ENCODE measurements at regions not wholly inside any gene's neighbourhood (a gene's known extent, or its start where the extent isn't known, plus 50 kb on each side); places are given as distances from the start of the nearest gene placed in this dataset.

DNA sequence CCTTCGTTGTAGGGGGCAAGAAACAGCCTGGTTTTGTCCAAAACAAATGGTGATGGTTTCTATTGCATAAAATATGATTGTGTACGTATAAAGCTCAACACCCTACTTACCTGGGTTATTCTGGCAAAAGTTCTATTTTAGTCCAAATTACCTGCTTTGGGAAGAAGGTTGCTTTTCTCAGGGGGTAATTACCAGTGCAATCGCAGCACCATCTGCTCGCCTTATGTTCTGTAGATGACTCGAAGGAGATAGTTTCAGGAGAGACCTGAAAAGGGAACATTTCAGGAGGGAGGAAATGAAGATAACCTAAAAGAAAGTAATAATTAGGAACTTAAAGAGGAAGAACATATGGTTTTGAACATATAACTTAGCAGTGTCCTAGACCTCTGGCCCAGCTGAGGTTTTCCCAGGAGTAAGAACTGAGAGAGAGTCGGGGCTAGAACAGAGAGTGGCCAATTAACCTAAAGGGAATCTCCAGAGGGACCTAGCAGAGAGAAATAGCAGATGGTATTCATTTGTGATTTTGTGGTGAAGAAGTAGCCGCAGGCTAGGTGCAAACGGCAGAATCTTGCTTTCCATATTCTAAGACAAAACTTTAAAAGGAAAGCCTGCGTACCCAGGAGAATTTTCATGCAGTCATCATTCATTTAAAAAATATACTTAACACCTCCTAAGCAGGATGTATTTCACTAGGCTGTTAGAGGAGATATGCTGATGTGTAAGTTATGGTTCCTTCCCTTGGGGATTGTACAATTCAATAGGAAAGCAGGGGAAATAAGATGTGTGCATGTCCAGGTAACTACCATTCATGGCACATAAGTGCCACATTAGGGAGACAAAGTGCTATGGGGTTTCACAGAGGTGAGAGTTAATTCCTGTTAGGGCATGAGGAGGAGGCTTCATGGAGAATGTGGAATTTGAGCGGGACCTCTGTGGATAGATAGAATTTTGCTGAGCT, 113.0 kb upstream of the SLC10A2 start:
- DNase-seq = no peak

DNA sequence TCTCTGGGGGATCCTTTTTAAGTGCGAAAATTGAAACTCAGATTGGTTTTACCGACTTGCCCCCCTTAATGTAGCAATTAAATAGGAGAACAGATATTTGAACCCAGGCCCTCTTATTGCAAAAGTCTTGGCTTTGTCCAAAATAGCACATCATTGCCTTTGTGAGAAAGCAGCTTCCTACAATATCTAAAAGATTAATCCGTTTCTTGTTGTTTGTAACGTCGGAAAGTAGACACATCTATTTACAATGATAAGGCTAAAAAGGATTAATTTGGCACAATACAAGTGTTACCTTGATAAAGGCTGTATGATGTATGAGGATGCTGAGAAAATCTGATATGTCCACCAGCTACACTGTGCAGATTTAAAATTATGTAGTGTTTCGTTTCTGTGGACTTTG, 108.7 kb upstream of the SLC10A2 start:
- no peak for DNase-seq

GRCh38 chr13:103168901-103169508, 102.8 kb upstream of the SLC10A2 start:
- no peak for DNase-seq

- DNase-seq = no peak
These were observed 98.0 kb upstream of the SLC10A2 start for GRCh38 chr13:103164251-103164650.

DNA sequence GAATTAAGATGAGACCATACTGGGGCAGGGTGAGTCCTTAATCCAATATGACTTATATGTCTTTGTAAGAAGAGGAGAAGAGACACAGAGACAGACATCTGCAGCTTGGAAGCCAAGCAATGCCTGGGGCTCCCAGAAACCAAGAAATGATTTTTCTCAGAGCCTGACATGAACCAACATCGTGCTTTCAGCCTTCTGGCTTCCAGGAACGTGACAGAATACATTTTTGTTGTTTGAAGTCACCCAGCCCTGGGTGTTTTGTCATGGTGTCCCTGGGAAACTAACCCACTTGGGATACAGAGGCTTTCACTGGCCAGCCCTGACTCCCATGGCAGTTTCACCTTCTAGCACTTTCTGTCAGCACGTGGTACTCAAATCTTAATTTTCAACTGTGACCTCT, 95.3 kb upstream of the SLC10A2 start:
- no peak for DNase-seq

DNA sequence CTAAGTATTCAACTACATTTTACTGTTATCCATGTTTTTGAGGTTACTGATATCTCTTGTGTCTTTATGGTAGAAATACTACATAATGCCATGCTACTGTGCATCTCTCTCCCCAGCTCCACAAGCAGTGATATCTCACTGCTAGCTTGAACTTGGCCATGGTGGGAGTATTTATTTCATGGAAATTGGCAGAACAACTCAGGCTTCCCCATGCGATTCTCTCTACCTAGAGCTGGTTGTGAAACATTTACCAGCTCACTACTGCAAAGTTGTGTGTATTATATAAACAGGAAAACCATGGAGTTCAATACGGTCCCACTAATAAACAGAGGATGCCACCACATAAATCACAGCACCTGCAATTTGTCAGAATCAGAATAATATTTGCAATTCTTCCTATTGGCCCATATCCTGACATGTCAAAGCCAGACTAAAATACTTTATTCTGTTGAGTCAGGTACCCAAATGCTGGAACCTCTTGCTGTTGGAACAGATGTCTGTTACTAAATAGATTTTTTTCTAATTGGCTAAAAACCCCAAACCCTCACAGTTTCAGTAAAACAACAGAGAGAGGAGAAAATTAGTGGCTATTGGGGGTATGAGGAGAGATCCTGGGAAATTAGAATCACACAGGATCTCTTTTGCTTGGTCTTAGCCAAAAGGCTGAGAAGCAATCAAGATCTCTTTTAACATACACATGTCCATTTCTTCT, 91.4 kb upstream of the SLC10A2 start:
- DNase-seq = no peak

DNA sequence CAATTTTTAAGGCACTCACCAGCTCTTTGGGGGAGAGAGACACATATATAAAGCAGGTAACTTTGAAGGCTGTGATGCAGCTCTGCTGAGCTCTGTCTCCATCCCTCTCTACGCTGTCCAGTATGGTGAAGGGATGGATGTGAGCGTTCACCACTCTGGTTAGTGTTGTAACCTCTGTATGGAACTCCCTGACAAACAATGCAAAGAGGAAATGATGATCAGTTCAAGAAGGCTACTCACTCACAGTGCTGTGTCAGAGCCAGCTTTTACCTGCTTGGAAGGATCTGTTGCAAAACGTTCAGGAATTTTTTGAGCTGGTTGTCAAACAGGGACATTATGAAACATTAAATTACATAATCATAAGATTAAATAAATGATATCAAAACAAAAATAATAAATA, 90.8 kb upstream of the SLC10A2 start:
- DNase-seq = no peak

DNA sequence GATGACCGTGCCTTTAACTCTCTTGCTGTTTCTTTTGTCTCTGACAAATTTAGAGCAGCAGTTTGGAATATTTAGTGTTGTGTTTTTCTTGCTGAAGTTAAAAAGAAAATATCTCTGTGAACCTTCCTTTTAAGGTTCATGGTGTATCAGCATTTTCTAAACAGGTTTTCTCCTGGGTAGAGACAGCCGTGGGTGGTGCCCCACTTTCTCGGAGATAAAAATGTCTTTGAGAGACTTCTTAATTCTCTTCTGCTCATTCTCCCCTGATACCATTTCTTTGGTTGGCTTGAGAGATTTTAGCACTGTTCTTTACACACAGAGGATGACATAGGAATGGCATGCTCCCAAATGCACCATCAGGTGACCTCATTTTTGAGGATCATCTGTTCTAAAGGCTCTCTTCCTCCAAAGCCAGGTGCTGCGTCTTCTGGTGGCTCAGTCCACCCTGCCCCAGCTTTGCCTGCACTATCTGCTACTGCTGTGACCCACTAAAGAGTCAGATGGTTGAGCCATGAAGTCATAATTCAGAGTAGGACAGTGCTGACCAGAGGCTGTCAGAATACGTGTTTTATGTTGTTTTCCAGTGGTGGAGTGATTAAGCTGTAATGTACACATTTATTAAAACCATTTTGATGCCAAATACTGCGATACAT, 90.3 kb upstream of the SLC10A2 start:
- no peak for DNase-seq

DNA sequence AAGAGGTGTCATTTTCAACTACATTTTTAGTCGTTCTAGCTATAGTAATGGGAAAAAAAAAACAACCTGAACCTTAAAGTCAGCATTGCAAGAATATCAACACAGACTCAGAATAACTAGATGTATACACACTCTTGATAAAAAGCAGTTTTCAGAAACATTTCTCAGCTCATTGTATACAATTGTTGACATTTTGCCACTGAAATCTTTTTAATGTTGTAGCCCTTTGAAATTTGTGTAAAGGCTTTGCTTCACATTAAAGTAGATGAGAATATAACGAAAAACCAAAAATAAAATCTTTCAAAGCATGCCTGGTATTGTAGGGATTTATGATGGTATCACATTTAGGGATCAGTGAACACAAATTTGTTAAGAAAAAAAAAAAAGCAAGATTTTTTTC, 87.2 kb upstream of the SLC10A2 start:
- no peak for DNase-seq

DNA sequence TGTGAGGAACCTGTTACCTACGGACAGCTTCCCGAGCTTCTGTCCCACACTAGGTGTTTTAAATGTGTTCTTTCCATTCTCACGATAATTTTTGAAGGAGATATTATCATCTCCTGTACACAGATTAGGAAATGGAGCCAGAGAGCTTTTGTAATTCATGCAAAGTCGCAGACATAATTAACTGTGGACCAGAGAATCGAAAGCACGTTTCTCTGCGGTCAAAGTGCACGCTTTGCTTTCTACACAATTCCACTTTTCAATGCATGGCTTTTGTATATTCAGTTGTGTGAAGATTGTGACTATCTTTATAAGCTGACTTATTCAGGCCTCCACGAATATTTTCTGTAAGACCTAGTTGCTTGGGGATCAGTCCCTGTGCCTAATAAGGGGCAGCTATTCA, 81.7 kb upstream of the SLC10A2 start:
- no peak for DNase-seq

- no peak for DNase-seq
These were observed 79.2 kb upstream of the SLC10A2 start for GRCh38 chr13:103145442-103145841.

DNA sequence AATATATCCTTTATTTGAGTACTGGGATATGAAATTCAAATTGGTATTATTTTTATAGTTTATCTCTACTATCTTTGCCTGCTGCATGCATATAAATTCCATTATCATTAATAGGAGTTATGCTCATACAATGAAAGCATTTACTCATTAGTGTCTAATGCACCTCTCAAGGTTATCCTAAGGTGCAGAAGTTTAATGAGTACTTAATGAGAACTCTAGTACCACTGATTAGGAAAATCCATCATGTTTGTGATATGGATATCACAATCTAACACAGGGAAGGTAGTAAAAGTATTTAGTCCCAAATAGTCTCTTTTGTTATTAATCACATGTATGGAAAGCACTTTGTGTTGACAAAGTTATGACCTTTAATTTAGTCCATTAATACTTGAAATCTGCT, 77.2 kb upstream of the SLC10A2 start:
- no peak for DNase-seq

GRCh38 chr13:103142151-103142550, 75.9 kb upstream of the SLC10A2 start:
- DNase-seq = no peak

- DNase-seq = no peak
These were observed 73.9 kb upstream of the SLC10A2 start for GRCh38 chr13:103140001-103140671.

DNA sequence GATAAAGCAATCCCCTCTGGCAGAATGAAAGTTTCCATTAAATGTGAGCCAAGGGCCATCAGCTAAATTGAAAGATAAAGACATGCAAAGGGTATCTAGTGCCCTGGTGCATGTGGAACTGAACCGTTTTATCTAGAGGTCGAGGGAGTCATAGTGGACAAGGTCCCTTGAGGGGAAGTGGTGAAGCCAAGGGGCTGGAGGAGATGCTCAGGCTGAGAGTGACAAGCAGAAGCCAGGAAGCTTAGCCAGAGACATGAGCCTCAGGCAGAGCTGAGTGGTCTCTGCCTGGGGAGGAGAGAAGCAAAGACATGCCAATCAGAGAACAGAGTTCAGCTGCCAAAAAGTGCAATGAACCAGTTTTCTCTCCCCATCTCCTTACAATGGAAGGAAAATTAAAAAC, 68.1 kb upstream of the SLC10A2 start:
- no peak for DNase-seq

DNA sequence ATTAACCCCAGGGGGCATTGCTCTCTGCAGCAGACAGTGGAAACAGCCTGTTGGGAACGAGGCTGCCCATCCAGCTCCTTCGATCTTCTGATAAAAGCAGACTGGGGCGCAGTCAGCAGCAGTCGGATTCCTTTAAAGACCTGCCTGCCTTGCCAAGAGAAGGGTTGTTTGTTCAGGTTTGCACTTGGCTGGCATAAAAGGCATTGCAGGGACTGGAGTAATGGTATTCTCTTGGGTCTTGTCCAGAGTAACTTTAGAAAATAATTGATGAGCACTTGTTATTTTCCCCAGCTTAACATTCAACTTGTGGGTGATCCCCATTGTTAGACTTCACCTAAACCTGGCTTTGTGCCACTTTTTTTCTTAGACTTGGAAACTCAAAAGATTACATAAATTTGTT, 67.3 kb upstream of the SLC10A2 start:
- no peak for DNase-seq

GRCh38 chr13:103130681-103131210, 64.5 kb upstream of the SLC10A2 start:
- DNase-seq = no peak

DNA sequence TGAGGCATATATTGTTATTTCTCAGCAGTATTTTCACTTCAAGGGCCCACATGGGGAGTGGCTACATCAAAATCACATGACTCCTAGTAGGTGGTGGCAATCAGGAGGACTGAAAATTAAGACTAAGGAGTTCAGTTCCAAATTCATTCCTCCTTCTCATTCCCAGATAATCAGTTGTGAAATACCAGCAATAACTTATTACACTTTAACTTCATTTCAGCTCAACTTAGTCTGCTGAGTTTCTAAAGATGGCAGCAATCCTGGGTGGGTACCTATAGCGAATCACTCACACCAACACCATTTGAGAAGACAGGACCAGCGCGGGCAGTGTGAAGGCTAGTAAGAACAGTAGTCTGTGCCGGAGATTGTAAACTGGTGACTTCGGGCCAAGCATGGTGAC, 63.9 kb upstream of the SLC10A2 start:
- DNase-seq = no peak

Data from inflammatory macrophage treated with lipopolysaccharide for 1 hour (primary cell).